ENCODE measurements at regions not wholly inside any gene's neighbourhood (a gene's known extent, or its start where the extent isn't known, plus 50 kb on each side); places are given as distances from the start of the nearest gene placed in this dataset.
"Not testable (repeated sequence)": the region's sequence is repeated elsewhere in the genome, so short reads cannot be mapped to it uniquely, and the experiment has no call there.

DNA sequence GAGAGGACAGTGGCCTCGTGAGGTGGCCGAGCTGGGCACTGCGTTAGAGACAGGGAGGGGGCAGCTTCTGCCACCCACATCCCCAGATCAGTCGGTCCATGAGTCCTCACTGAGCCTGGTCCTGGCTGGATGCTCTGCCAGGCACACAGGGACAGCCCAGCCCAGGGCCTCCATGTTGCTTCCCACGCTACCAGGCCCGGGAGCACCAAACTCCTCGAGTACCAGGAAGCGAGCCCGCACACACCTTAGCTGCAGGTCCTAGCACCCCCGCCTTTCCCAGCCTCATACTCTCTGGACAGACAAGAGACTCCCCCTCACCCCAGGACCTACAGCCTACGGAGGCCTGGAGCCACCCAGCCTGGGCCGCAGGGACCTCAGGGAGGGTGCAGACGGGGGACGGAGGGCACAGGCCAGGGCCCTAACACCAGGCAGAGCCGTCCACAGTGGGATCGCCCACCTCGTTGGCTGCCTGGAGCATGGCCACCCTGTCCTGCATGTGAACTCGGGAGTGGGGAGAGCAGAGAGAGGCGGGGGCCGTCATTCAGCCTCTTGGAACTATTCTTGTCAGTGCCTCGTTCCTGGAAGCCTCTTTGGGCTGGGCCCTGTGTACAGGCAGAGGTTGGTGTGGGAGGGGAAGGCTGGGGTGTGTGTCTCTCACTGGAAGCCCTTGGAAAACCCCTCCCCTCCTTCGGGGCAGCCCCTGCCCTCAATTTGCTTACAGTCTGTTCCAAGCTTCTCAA lies 90.9 kb upstream of the RUNX3 start:
- DNase-seq, result no peak

DNA sequence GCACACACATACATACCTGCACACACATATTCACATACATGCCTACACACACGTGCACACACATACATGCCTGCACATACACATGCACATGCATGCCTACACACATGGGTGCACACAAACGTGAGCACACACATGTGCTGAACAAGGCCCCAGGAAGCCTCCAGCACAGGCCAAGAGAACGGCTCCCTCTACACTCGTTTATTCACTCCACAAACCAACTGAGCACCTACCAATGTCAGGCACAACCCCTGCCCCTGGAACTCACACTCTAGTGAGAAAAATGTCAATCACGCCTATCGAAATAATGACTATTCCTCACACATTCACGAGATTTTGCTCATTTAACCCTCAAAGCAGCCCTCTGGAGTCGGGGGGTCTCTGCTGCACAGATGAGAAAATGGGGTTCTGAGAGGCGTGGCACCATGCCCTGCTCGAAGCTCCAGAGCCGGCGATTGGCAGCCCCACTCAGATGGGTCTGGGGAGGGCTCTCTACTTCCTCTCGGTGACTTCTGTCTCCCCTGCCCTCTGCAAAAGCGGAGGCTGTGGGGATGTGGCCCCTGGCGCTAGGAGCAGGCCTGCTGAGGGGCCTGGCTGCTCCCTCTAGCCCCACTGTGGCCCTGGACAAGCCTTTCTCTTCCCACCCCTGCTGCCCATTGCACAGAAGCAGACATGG lies 90.2 kb upstream of the RUNX3 start:
- no peak for DNase-seq

- DNase-seq, result no peak
These were observed 89.5 kb upstream of the RUNX3 start for GRCh38 chr1:25019337-25020172.

- no peak for DNase-seq
These were observed 88.9 kb upstream of the RUNX3 start for GRCh38 chr1:25018943-25019336.

GRCh38 chr1:25018110-25018735 lies 88.1 kb upstream of the RUNX3 start:
- DNase-seq, result no peak

- no peak for DNase-seq
These were observed 87.5 kb upstream of the RUNX3 start for GRCh38 chr1:25017436-25018109.

GRCh38 chr1:25012966-25013962 lies 83.2 kb upstream of the RUNX3 start:
- DNase-seq, result no peak

DNA sequence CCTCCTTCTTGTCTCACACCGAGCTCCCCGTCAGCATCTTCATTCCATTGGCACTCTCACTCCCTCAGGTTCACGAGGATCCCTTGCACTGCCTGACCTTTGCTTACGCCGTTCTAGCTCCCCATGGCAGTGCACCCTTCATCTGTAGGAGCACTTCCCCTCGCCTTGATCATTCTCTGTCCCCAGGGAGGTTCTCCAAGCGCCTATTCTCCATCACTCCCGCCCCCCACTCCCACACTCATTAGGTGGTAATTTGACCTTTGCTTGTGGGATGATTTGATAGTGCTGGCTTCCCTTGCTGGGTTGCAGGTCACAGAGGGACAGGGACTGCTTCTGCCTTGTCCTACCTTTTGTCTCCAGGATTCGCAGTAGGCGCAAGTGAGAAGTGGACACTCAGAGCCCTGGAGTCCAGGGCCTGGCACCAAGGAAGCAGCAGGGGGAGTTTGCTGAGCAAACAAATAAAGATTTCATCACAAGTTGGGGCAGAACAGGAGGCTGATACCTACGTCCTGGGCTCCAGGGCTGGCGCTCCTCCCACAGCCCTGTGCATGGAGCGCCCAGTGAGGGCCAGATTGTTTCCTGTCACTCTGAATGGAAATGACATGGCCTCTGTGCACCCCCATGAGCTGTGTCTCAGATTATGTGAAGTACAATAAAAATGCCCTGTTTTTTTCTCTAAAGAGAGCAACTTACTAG lies 82.0 kb upstream of the RUNX3 start:
- DNase-seq, result no peak

- DNase-seq, result no peak
These were observed 81.2 kb upstream of the RUNX3 start for GRCh38 chr1:25011275-25011674.

- no peak for DNase-seq
These were observed 79.7 kb upstream of the RUNX3 start for GRCh38 chr1:25009671-25010262.

- no peak for DNase-seq
These were observed 78.1 kb upstream of the RUNX3 start for GRCh38 chr1:25008192-25008485.

- DNase-seq, result not testable (repeated sequence)
These were observed 77.5 kb upstream of the RUNX3 start for GRCh38 chr1:25007390-25008191.

GRCh38 chr1:25006770-25007169 lies 76.7 kb upstream of the RUNX3 start:
- peak; percentile 39 for DNase-seq

- no peak for DNase-seq
These were observed 74.3 kb upstream of the RUNX3 start for GRCh38 chr1:25004355-25004754.

DNA sequence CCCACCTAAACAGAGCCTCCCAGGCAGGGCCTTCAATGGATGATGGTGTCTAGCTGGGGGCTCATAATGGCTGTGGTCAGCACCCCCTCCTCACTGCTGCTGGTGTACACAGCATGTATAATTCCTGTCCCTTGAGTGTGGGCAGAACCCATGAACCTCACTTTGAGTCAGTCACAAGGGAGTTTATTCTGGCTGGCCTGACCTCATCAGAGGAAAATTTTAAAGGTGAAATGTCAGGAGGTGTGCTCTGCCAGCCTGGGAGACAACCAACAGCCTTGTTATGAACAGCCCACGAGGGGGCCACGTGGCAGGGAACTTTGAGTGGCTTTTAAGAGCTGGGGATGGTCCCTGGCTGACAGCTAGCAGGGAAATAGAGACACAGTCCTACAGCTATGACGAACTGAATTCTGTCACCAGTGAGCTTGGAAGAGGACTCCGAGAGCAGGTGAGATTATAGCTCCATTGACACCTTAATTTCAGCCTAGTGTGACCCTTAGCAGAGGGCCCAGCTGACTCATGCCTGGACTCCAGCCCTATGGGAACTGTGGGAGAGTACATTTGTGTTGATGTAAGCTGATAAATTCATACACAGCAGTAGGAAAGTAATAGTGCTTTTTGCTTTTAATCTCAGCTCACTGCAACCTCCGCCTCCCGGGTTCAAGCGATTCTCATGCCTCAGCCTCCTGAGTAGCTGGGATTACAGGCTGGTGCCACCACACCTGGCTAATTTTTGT lies 73.5 kb upstream of the RUNX3 start:
- DNase-seq, result no peak

GRCh38 chr1:25003000-25003399 lies 72.9 kb upstream of the RUNX3 start:
- no peak for DNase-seq

DNA sequence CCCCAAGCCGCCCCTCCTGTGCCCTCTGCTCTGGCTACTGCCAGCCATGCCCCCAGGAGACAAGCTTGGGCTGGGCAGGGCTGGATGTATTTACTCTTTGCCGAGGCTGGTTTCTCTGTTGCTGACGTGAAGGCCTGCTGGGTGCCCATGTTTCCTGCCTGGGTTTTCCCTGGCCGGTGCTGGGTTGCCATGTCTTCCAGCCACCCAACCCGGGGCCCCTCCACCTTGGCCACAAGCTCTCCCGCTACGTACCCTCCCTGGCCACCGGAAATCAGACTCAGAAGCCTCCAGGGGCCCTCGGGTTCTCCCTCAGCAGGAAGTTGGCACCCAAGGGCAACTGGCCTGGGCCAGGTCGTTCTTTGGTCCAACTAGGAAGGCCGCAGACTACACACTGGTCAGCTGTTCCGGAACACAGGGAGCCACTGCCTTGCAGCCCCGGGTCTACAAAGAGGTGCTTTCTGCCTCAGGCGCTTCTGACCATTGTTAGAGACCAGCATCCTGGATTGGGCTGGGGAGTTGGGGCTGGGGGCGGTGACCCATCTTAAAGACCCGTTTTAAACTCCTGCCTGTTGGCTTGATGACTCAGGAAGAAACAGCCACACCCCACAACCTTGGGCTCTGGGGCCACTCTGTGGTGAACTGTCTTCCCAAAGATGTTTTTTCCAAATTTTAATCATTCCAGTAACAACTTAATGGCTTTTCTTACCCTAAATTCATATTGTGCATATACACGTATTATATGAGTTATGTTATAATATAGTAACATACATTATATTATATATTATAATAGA lies 71.2 kb upstream of the RUNX3 start:
- no peak for DNase-seq

DNA sequence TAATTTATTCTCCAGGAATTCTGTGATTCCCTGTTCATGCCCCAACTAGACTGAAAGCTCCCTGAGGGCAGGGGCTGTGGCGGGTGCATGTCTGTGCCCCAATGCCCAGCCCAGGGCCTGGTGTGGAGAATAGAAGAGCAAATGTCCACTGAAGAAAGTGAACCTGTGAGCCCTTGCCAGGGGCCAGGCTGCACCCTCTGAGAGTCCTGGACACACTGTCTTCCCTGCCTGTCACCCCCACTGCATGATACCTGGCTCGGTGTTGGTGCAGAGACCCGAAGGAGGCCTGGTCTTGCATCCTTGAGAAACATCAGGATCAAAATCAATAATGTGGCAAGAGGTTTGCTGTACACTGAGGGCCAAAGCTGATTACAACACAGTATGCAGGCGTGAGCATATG lies 69.8 kb upstream of the RUNX3 start:
- no peak for DNase-seq

All from OCI-M1 (cell line).